ENCODE measurements at regions not wholly inside any gene's neighbourhood (a gene's known extent, or its start where the extent isn't known, plus 50 kb on each side); places are given as distances from the start of the nearest gene placed in this dataset.
A peak's percentile ranks its signal among the peaks of the same experiment; 100 is the strongest.

DNA sequence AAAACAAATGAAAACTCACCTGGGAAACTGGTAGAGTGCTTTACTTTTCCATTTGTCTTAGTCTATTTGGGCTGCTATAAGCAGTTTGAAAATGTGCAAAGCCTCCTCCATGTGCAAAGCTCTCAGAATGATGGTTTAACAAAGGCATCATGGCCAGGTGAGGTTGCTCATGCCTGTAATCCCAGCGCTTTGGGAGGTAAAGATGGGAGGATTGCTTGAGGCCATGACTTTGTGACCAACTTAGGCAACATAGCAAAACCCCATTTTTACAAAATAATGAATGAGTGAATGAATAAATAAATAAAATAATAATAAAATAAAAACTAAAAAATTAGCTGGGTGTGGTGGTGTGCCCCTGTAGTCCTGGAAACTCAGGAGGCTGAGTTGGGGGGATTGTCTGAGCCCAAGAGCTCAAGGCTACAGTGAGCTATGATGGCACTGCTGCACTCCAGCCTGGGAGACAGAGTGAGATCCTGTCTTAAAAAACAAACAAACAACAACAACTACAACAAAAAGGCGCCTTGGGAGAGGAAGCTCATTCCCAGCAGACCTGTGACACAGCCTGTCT lies 71.8 kb downstream of the MYCN start:
- no peak for DNase-seq (ENCODE audit: low read depth, low spot score)

DNA sequence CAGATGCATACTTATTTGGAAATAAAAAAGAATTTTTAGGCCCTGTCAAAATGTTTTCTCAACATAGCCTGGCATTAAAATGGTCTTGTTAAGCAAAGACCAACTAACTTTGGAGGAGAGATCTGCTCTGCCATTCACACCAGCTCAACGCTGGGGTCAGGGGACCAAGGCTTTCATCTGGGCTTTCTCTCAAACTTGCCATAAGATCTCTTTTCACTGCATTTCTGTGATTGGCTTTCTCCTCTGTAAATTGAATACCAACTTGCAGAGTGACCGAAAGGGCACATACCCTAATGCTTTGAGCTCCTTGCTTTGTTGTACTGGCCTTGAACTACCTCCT lies 71.2 kb downstream of the MYCN start:
- no peak for DNase-seq (ENCODE audit: low read depth, low spot score)

- no peak for DNase-seq (ENCODE audit: low read depth, low spot score)
These were observed 70.7 kb downstream of the MYCN start for GRCh38 chr2:16010951-16011620.

- no peak for DNase-seq (ENCODE audit: low read depth, low spot score)
These were observed 69.7 kb downstream of the MYCN start for GRCh38 chr2:16010011-16010410.

GRCh38 chr2:16009560-16009959 lies 69.2 kb downstream of the MYCN start:
- DNase-seq (ENCODE audit: low read depth, low spot score): no peak

GRCh38 chr2:16008856-16009255 lies 68.5 kb downstream of the MYCN start:
- no peak for DNase-seq (ENCODE audit: low read depth, low spot score)

- no peak for DNase-seq (ENCODE audit: low read depth, low spot score)
These were observed 68.0 kb downstream of the MYCN start for GRCh38 chr2:16008331-16008850.

- DNase-seq (ENCODE audit: low read depth, low spot score): no peak
These were observed 67.0 kb downstream of the MYCN start for GRCh38 chr2:16007167-16007934.

GRCh38 chr2:16006537-16007166 lies 66.3 kb downstream of the MYCN start:
- DNase-seq (ENCODE audit: low read depth, low spot score): no peak

DNA sequence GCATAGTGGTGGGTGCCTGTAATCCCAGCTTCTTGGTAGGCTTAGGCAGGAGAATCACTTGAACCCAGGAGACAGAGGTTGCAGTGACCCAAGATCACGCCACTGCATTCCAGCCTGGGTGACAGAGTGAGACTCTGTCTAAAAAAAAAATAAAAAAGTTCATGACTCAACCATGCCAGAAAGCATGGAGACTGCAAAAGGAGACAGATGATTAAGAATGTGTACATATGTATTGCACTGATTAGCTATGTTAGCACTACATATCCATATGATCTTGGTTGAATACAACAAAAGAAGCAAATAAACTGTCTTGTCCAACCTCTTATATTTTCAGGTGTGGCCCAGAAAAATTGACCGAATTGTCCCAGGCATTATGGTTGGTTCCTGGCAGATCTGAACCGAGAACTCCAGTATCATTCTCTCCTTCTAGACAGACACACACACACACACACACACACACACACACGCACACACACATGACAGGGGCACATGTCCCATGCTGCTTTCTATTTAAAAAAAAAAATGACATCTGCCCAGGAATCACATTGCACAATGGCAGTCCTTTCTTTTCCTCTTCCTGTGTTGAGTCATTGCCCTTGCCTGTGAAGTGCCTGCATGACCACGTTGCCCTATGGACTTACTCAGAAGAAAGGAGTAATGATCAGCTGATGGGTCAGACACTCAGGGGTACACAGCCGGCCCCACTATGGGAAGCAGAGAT lies 65.6 kb downstream of the MYCN start:
- DNase-seq (ENCODE audit: low read depth, low spot score): no peak

GRCh38 chr2:16005389-16005788 lies 65.0 kb downstream of the MYCN start:
- no peak for DNase-seq (ENCODE audit: low read depth, low spot score)

DNA sequence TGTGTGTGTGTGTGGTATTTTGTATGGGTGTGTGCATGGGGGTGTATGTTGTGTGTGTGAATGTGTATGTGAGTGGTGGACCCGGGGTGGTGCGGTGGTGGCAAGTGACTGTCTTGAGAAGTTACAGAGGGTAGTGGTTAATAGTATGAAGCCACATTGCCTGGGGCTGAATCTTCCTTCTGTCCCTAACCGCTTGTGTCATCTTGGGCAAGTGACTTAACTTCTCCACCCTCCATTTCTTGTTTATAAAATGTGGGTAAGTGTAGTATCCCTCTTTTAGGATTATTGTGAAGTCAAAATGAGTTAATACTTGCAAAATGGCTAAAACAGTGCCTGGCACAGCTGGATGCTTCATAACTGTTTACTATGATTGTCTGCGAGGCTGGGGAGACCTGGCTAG lies 63.5 kb downstream of the MYCN start:
- DNase-seq (ENCODE audit: low read depth, low spot score): no peak

GRCh38 chr2:16003152-16003551 lies 62.8 kb downstream of the MYCN start:
- no peak for DNase-seq (ENCODE audit: low read depth, low spot score)

DNA sequence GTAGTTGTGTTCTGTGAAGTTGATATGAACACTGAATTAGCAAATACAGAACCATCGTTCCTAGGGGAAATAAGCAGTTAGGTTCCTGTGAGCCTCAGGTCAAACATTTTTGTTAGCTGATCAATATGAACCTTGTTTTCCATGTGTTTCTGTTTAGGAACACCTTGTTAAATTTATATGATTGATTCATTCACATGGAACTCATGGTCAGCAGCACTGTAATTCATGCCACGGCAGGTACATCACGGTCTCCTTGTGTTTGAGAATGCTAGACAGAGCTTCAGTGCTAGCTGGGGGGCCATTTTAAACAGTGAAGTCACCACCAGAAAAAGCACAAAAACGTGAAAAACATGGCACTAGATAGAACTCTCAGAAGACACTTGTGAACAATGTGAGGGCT lies 62.2 kb downstream of the MYCN start:
- DNase-seq (ENCODE audit: low read depth, low spot score): no peak

- no peak for DNase-seq (ENCODE audit: low read depth, low spot score)
These were observed 61.8 kb downstream of the MYCN start for GRCh38 chr2:16002144-16002543.

DNA sequence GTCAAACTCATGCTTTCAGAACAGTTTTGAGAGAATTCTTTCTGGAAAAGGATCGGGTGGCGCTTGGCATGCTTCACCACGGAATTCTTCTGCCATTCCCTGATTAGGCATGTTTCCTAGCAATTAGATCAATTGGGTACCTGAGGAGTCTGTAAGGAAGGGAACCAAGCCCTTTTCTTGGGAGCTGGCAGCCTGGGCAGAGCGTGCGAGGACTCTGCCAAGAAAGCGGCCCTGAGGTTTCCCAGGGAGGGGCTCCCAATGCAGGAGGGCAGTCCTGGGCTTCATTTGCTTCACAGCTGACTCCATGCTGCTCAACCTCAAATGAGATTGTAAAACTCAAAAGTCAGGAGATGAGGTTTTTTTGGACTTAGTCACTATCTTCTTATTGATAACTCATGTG lies 60.3 kb downstream of the MYCN start:
- DNase-seq (ENCODE audit: low read depth, low spot score): peak; percentile 53

DNA sequence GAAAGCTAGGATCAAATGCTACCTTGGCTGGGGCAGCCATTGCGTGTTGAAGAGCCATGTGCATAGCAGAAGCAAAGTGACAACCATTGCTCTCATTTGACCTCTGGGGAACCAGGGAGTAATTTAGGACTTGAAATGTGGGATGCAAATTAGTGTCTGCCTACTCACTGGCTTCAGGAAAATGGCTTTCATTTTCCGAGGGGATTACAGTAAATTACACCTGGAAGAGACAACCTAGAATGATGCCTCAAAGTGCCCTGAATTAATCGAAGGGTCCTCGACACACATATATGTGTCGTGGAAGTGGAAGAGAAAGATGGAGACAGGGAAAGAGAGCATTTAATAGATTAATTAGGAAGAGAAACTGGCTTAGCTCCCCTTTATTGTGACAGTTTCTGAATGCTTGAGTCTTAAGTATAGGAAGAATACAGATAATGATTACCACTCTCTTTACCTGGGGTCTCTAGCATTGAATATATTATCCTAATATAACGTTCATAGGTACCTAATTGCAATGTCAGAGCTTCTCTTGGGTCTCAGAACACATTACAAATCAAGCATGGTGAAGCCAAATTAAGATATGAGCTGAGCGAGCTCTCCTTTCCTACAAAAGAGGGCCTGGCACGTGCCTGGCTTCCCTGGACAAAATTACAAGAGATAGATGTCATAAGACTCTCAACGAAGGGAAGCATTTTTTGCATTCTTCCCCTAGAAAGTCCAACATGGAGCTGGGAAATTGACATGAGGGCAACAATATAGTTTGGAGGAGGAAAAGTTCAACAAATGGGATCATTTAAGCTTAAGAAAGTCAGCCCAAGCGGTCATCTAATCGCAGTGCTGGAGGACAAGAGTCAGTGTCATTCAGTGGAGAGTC lies 59.5 kb downstream of the MYCN start:
- no peak for DNase-seq (ENCODE audit: low read depth, low spot score)

DNA sequence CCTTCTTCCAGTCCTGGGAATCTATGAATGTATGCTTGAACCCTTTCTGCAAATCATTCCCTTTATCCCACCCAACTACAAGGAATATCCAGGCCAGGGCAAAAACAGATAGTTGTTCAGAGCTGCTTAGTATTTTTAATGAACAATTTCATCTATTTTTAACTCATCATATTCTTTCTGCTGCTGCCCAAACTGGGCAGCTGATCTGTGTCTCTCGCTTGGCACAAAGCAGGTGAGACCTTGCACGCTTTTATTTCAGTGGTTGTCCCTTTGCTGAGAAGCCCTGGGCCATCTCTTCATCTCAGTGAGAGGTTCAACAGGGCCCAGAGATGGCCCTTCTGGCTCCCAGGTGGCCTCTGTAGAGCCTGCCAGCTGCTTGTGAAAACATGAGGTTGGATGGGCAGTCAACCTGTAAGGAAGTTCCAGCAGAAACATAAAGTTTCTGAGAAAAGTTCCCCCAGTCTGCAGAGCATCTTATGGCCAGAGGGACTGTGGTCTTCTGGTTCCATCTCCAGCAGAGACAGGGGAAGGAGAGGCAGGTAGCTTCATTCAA lies 57.5 kb downstream of the MYCN start:
- no peak for DNase-seq (ENCODE audit: low read depth, low spot score)

GRCh38 chr2:15996536-15997423 lies 56.4 kb downstream of the MYCN start:
- DNase-seq (ENCODE audit: low read depth, low spot score): no peak

All from astrocyte of the hippocampus (primary cell).